Skeletal muscle tissue (tissue), 3 donors: ENCODE measurements at regions not wholly inside any gene's neighbourhood (a gene's known extent, or its start where the extent isn't known, plus 50 kb on each side); places are given as distances from the start of the nearest gene placed in this dataset.
"Not testable (repeated sequence)": the region's sequence is repeated elsewhere in the genome, so short reads cannot be mapped to it uniquely, and the experiment has no call there.

Source experiments
- H3K27ac ChIP-seq: one replicate; pipeline ENCODE4 v1.7.0; 2013; ENCODE audit warnings: mild to moderate bottlenecking, low read depth, low read length, inconsistent platforms
- H3K27me3 ChIP-seq, 3 donors: one replicate each; pipeline ENCODE4 v1.7.0; 2013; ENCODE audit warnings: low read length in 3 of 3; ENCODE audit not compliant: control insufficient read depth in 3 of 3, insufficient read depth in 3 of 3
- H3K36me3 ChIP-seq, 3 donors: one replicate each; pipeline ENCODE4 v1.7.0; 2013; ENCODE audit warnings: low read length in 3 of 3; ENCODE audit not compliant: control insufficient read depth in 3 of 3, insufficient read depth in 3 of 3
- H3K4me1 ChIP-seq, 3 donors: one replicate each; pipeline ENCODE4 v1.7.0; 2013; ENCODE audit warnings: low read length in 3 of 3, mild to moderate bottlenecking in 3 of 3; ENCODE audit not compliant: control insufficient read depth in 3 of 3, insufficient read depth in 3 of 3
- H3K4me3 ChIP-seq, 3 donors: one replicate each; pipeline ENCODE4 v1.7.0; 2013; ENCODE audit warnings: low read length in 3 of 3
- H3K9ac ChIP-seq, 3 donors: one replicate each; pipeline ENCODE4 v1.7.0; 2013; ENCODE audit warnings: low read length in 3 of 3, mild to moderate bottlenecking in 3 of 3, moderate library complexity in 2 of 3, low read depth in 1 of 3
- H3K9me3 ChIP-seq, 3 donors: one replicate each; pipeline ENCODE4 v1.7.0; 2013; ENCODE audit warnings: low read length in 3 of 3; ENCODE audit not compliant: control insufficient read depth in 3 of 3
- donor health status: Osteomylitis.

- H3K4me3 ChIP-seq = no peak overlapping the region
- no peak overlapping the region for H3K27ac ChIP-seq
- H3K9ac ChIP-seq = no peak overlapping the region
- H3K27me3 ChIP-seq = peaks cover 0 to 6% (median 0%) of the 10 kb centered on the region in 3 donors
- no peaks in the 10 kb centered on the region for H3K9me3 ChIP-seq
- no peaks in the 10 kb centered on the region for H3K36me3 ChIP-seq
- no peaks in the 10 kb centered on the region for H3K4me1 ChIP-seq
These were observed 230.7 kb upstream of the CCL2 start for GRCh38 chr17:34024386-34024785.

- H3K36me3 ChIP-seq = no peaks in the 10 kb centered on the region
- no peaks in the 10 kb centered on the region for H3K9me3 ChIP-seq
- no peak overlapping the region for H3K27ac ChIP-seq
- H3K4me3 ChIP-seq = no peak overlapping the region
- H3K27me3 ChIP-seq = peaks cover 0 to 6% (median 0%) of the 10 kb centered on the region in 3 donors
- no peaks in the 10 kb centered on the region for H3K4me1 ChIP-seq
- no peak overlapping the region for H3K9ac ChIP-seq
These were observed 230.1 kb upstream of the CCL2 start for GRCh38 chr17:34024806-34025551.

GRCh38 chr17:34030601-34031000 is 224.5 kb upstream of the CCL2 start:
- H3K4me1 ChIP-seq, H3K36me3 ChIP-seq, H3K9me3 ChIP-seq, H3K27ac ChIP-seq, H3K9ac ChIP-seq, H3K27me3 ChIP-seq, H3K4me3 ChIP-seq: not testable (repeated sequence)

GRCh38 chr17:34032305-34032704 is 222.8 kb upstream of the CCL2 start:
- H3K27ac ChIP-seq, H3K27me3 ChIP-seq, H3K9me3 ChIP-seq, H3K4me1 ChIP-seq, H3K36me3 ChIP-seq, H3K9ac ChIP-seq, H3K4me3 ChIP-seq: not testable (repeated sequence)

GRCh38 chr17:34038786-34039185 is 216.3 kb upstream of the CCL2 start:
- not testable (repeated sequence) for H3K36me3 ChIP-seq, H3K4me1 ChIP-seq, H3K27me3 ChIP-seq, H3K9ac ChIP-seq, H3K4me3 ChIP-seq, H3K9me3 ChIP-seq, H3K27ac ChIP-seq

GRCh38 chr17:34039213-34039612 is 215.9 kb upstream of the CCL2 start:
- not testable (repeated sequence) for H3K9ac ChIP-seq, H3K4me3 ChIP-seq, H3K9me3 ChIP-seq, H3K27me3 ChIP-seq, H3K36me3 ChIP-seq, H3K4me1 ChIP-seq, H3K27ac ChIP-seq

- H3K9ac ChIP-seq, H3K4me3 ChIP-seq, H3K4me1 ChIP-seq, H3K36me3 ChIP-seq, H3K27ac ChIP-seq, H3K9me3 ChIP-seq, H3K27me3 ChIP-seq: not testable (repeated sequence)
These were observed 215.1 kb upstream of the CCL2 start for GRCh38 chr17:34039759-34040555.

- Histone ChIP-seq H3K27ac (no peak overlapping the region), H3K27me3 (peaks cover 3 to 4% (median 3%) of the 10 kb centered on the region in 3 donors), H3K36me3 (no peaks in the 10 kb centered on the region), H3K4me3 (no peak overlapping the region), H3K9me3 (peaks cover 0 to 4% (median 2%) of the 10 kb centered on the region in 3 donors), H3K9ac (no peak overlapping the region), H3K4me1 (no peaks in the 10 kb centered on the region)
These were observed 209.1 kb upstream of the CCL2 start for GRCh38 chr17:34045990-34046389.

- Histone ChIP-seq H3K4me1 (no peaks in the 10 kb centered on the region), H3K27me3 (peaks cover 0 to 6% (median 2%) of the 10 kb centered on the region in 3 donors), H3K9me3 (peaks cover 0 to 2% (median 0%) of the 10 kb centered on the region in 3 donors), H3K36me3 (no peaks in the 10 kb centered on the region), H3K27ac (no peak overlapping the region), H3K4me3 (no peak overlapping the region), H3K9ac (no peak overlapping the region)
These were observed 204.0 kb upstream of the CCL2 start for GRCh38 chr17:34051046-34051445.

- Histone ChIP-seq H3K36me3 (no peaks in the 10 kb centered on the region), H3K4me1 (no peaks in the 10 kb centered on the region), H3K9ac (no peak overlapping the region), H3K27me3 (peaks cover 0 to 8% (median 0%) of the 10 kb centered on the region in 3 donors), H3K27ac (no peak overlapping the region), H3K9me3 (peaks cover 0 to 2% (median 2%) of the 10 kb centered on the region in 3 donors), H3K4me3 (no peak overlapping the region)
These were observed 200.6 kb upstream of the CCL2 start for GRCh38 chr17:34054495-34054894.
